Mucosa of descending colon (tissue), 3 donors: ENCODE measurements at regions not wholly inside any gene's neighbourhood (a gene's known extent, or its start where the extent isn't known, plus 50 kb on each side); places are given as distances from the start of the nearest gene placed in this dataset.

ENCODE experiments used
- ATAC-seq: fragments of 200-7000 bp; cut with Tn5 transposase; one replicate; pipeline ENCODE4 v1.9.1; 2020; ENCODE audit warnings: mild to moderate bottlenecking, moderate library complexity
- DNase-seq, 3 donors: peaks; one replicate each; pipeline ENCODE4 v3.0.0-alpha.2; 2020
- H3K36me3 ChIP-seq: fragments of 200-600 bp; one replicate; pipeline ENCODE4 v1.8.0; 2021; ENCODE audit warnings: low read depth, mild to moderate bottlenecking
- H3K4me1 ChIP-seq: fragments of 200-600 bp; one replicate; pipeline ENCODE4 v1.8.0; 2021; ENCODE audit warnings: low read depth, mild to moderate bottlenecking
- H3K4me3 ChIP-seq: fragments of 200-600 bp; one replicate; pipeline ENCODE4 v1.8.0; 2021; ENCODE audit warnings: mild to moderate bottlenecking
- H3K9me3 ChIP-seq: fragments of 200-600 bp; one replicate; pipeline ENCODE4 v1.8.0; 2021; ENCODE audit warnings: mild to moderate bottlenecking
- intact Hi-C, 2 donors: fragments of 100-400 bp; cut with DNase I in 1 of 2; cut with micrococcal nuclease in 1 of 2; formaldehyde crosslinking; loops; one replicate each; pipeline versions ENCODE4 v1.11.0 to v1.11.1; 2022; cut with DNase I, micrococcal nuclease
- TF ChIP-seq, protein P1 (sequence below): fragments of 200-600 bp; IDR thresholded peaks from one replicate; pipeline ENCODE4 v1.8.0; 2022; ENCODE audit warnings: antibody characterized with exemption, mild to moderate bottlenecking
- donor health status: DM: no; HTN: no; CAD: no; lungs with moderate emphysema.
- donor health status: DM: no; HTN: no; CAD: no.
- donor health status: DM: no; HTN: yes; CAD: no.

DNA sequence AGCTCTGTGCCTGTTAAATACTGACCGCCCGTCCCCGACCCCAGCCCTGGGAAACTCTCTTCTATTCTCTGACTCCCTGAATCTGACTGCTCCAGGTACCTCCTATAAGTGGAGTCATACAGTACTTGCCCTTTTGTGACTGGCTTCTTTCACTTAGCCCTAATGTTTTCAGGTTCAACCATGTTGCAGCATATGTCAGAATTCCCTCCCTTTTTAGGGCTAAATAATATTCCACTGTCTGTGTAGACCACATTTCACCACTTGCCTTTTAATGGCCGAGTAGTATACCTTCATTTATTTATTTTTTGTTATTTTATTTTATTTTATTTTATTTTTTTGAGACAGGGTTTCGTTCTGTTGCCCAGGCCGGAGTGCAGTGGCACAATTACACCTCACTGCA is 96.1 kb upstream of the SLC22A11 start:
- H3K36me3 ChIP-seq, result no peaks in the 10 kb centered on the region
- intact Hi-C loops, result no loop called here

GRCh38 chr11:64461081-64461480 is 94.7 kb upstream of the SLC22A11 start:
- intact Hi-C loops, result no loop called here
- ATAC-seq, result no peak
- no peaks in the 10 kb centered on the region for H3K9me3 ChIP-seq
- H3K4me3 ChIP-seq, result no peak overlapping the region
- TF ChIP-seq, protein P1, sequence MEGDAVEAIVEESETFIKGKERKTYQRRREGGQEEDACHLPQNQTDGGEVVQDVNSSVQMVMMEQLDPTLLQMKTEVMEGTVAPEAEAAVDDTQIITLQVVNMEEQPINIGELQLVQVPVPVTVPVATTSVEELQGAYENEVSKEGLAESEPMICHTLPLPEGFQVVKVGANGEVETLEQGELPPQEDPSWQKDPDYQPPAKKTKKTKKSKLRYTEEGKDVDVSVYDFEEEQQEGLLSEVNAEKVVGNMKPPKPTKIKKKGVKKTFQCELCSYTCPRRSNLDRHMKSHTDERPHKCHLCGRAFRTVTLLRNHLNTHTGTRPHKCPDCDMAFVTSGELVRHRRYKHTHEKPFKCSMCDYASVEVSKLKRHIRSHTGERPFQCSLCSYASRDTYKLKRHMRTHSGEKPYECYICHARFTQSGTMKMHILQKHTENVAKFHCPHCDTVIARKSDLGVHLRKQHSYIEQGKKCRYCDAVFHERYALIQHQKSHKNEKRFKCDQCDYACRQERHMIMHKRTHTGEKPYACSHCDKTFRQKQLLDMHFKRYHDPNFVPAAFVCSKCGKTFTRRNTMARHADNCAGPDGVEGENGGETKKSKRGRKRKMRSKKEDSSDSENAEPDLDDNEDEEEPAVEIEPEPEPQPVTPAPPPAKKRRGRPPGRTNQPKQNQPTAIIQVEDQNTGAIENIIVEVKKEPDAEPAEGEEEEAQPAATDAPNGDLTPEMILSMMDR, result no peak
- no peaks in the 10 kb centered on the region for H3K36me3 ChIP-seq
- DNase-seq, result no peak
- H3K4me1 ChIP-seq, result no peaks in the 10 kb centered on the region

More for the DNA sequence above, 96.1 kb upstream of the SLC22A11 start:
- H3K4me3 ChIP-seq, result no peak overlapping the region
- no peaks in the 10 kb centered on the region for H3K9me3 ChIP-seq
- ATAC-seq (no peak), DNase-seq (no peak)
- H3K4me1 ChIP-seq, result no peaks in the 10 kb centered on the region
- TF ChIP-seq, protein P1, result no peak

DNA sequence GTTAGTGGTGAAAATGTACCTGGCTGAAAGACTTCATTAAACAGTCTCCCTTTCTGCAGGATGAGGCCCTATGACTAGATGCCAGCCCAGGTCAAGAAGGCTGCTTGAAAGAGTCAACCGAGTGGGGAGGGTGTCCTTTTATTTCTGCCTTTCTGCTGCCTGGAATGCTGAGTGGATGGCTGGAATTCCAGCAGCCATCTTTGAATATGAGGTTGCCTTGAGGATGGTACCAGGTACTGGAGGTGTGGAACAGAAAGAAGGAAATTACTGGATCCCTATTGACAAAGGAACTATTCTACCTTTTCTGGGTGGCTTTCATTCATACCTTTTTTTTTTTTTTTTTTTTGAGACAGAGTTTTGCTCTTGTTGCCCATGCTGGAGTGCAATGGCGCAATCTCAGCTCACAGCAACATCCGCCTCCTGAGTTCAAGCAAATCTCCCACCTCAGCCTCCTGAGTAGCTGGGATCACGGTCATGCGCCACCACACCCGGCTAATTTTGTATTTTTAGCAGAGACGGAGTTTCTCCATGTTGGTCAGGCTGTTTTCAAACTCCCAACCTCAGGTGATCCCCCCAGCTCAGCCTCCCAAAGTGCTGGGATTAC is 89.5 kb upstream of the SLC22A11 start:
- Histone ChIP-seq H3K4me1 (no peaks in the 10 kb centered on the region), H3K36me3 (no peaks in the 10 kb centered on the region), H3K4me3 (no peak overlapping the region), H3K9me3 (no peaks in the 10 kb centered on the region)
- no peak for ATAC-seq
- TF ChIP-seq, protein P1, result no peak
- DNase-seq, result no peak
- intact Hi-C loops, result no loop called here

DNA sequence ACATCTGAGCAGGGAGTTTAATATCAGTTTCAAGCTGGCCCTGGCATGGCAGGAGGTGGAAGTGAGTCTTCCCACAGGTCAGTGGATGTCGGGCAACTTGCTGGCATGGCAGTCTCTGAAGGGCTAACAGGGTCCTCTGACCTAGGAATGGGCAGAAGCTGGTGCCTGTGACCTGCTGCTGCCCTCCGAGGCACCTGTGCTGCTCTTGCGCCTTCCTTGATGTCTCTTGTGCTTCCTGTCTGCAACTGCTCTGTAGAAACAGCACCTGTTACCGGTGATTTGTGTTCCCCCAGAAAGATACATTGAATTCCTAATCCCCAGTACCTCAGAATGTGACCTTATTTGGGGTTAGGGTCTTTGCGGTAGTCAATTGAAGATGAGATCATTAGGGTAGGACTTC is 86.5 kb upstream of the SLC22A11 start:
- ATAC-seq, result no peak
- intact Hi-C loops, result no loop called here
- H3K4me1 ChIP-seq, result no peaks in the 10 kb centered on the region
- TF ChIP-seq, protein P1, result no peak
- no peaks in the 10 kb centered on the region for H3K36me3 ChIP-seq
- no peak for DNase-seq
- H3K4me3 ChIP-seq, result no peak overlapping the region
- no peaks in the 10 kb centered on the region for H3K9me3 ChIP-seq

DNA sequence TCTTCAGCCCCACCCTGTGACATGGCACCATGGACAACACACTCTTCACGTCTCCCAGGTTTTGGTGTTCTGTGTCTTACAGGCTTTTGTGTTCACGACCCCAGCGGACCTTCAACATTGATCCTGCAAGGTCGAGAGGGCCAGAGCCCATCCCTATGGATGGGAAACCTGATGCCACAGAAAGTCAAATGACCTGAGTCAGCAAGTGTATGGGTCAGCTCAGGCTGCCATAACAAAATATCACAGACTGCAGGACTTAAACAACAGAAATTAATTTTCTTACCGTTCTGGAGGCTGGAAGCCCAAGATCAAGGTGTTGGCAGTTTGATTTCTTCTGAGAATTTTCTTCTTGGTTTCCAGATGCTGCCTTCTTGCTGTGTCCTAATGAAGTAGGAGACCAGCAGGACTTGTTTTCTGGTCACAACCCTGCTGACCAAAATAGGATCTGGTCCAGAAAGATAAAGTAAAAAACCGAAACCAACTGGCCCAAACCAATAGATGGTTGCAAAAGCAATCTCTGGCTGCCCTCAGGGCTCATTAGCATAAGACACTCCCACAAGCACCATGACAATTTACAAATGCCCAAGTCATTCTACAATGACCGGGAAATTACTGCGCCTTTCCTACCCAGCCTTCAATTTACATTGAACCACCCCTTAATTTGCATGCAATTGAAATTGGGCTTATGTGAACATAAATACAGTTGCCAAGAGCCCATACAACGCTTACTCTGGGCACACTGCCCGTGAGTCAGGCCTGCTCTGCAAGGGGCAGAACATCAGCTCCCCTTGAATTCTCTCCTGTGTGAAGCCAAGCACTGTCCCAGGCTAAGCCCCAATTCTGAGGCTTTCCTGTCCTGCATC is 82.9 kb upstream of the SLC22A11 start:
- no peak for ATAC-seq
- intact Hi-C loops, result no loop called here

More for the DNA sequence above, 82.9 kb upstream of the SLC22A11 start:
- Histone ChIP-seq H3K9me3 (no peaks in the 10 kb centered on the region), H3K4me3 (no peak overlapping the region), H3K36me3 (no peaks in the 10 kb centered on the region), H3K4me1 (no peaks in the 10 kb centered on the region)
- DNase-seq, result no peak
- TF ChIP-seq, protein P1, result no peak
